NCI-H510A treated with DMSO at 0.1 percent for 48 hours (cell line): ENCODE measurements at regions not wholly inside any gene's neighbourhood (a gene's known extent, or its start where the extent isn't known, plus 50 kb on each side); places are given as distances from the start of the nearest gene placed in this dataset.
A peak's percentile ranks its signal among the peaks of the same experiment; 100 is the strongest.
"Not testable (repeated sequence)": the region's sequence is repeated elsewhere in the genome, so short reads cannot be mapped to it uniquely, and the experiment has no call there.

Experiments
- DNase-seq: peaks from one replicate; lab custom pipeline; 2025; lab: John Stamatoyannopoulos, UW

DNA sequence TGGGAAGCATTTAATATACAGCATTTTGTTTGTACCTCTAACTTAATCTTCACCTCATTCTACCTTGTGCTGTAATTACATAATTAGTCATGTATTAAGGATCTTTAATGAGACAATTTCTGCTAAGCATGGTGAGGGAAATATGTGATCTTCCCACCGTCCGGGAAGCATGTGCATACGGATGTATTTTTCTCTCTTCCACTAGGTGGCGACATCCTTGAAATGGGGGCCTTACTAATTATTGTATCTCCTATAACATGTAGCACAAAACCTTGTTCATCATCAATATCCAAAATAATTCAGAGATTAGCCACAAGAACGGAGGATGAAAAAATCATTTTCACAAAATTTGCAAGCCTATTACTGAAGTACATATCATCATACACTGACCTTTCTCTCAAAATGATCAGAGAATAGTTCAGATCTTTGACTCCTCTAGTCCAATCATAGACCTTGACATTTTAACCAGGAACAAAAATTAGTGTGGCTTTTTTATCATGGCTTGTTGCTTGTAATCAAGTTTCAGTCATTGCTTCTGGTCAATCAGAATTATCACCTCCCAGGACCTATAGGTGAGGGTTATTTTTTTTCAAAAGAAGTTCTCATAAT is 148.9 kb upstream of the GBE1 start:
- DNase-seq, result peak; percentile 3

DNA sequence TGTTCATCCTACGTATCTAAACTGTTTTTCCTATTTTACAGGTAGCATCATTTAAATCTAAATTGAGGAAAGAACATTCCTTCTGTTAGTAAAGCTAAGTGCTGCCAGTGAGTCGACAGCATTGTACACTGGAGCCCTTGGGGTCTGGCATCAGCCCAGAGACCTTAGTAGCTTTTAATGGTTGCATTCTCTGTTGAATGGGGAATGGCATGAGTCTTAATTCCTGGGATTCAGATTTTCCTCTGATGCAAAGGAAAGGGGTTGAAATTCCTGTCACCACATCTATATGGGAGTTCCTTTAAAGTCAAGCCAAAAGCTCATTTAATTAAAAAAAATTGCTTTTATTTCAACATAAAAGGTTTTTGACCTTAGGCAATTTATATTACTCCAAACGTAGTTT is 148.4 kb upstream of the GBE1 start:
- DNase-seq, result no peak

- DNase-seq, result no peak
These were observed 147.1 kb upstream of the GBE1 start for GRCh38 chr3:81908561-81908960.

GRCh38 chr3:81898336-81898735 is 136.9 kb upstream of the GBE1 start:
- DNase-seq, result no peak

DNA sequence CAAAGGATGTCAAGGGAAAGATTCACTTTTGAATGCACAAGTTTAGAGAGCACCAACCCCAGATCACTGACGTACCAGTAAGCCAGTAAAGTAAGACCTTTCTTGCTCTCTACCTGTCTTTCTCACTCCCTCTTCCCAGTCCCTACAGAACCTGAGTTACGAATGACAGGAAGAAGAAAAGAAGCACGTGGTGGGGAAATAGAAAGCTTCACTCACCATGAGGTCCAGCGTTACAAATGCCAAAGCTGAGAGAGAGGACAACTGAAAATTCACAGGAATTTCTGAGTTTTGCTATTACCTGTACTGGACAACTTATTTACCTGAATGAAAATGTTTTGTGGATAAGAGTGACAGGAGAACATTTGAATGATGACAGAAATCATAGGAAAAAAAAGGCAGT is 133.2 kb upstream of the GBE1 start:
- no peak for DNase-seq

DNA sequence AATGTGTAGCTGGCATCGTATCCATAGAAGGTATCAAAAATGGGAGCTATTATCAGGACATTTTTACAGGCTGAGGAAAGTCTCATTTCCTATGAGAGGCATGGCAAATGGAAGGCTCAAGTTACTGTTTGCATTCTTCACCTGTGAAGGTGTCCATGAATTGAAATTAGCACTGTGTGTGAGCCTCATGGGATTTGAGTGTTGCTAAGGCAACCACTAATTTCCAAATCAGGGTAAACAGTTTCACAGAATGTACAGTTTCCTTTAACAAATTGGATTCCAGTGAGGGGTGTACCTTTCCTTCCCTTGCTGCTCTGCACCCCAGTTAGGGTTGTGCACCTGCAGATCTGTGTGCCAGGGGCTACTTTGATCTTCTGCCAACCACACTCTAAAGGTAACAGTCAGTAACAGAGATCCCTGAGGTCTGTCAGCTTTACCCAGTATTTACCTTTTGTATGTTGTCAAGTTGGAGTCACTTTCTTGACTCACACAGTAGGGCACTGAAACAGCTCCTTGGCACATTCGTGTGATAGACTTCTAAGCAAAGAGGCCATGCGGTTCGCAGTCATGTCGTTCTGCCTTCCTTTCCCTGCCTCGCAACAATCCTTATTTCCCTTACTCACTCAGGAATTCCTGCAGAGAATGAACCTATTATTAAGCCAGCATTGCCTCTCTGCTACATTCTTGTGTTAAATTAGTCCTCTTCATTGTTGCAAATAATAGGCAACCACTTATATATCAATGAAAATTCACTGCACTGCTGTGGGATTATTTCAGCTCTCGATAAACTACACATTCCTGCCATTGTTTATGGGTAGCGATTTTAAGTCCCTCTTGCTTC is 129.8 kb upstream of the GBE1 start:
- no peak for DNase-seq

GRCh38 chr3:81888914-81889557 is 127.6 kb upstream of the GBE1 start:
- DNase-seq, result no peak

DNA sequence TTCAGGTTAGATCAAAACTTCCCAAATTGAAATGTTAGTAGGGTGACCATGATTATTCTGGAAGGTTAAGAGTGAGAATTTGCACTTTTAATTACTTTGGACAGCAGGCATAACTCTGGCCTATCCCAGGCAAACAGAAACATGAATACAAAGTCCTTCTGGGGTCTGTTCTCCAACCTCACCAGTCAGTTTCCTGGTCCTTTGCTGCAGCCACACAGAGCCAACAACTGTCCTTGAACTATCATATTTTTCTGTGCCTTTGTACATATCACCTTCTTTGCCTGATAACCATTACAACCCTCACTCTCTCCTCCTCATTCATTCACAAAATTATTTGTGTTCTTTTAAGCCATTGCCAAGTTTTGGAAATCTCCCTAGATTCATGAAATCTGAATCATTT is 126.0 kb upstream of the GBE1 start:
- DNase-seq, result no peak

- DNase-seq, result no peak
These were observed 124.6 kb upstream of the GBE1 start for GRCh38 chr3:81886081-81886480.

DNA sequence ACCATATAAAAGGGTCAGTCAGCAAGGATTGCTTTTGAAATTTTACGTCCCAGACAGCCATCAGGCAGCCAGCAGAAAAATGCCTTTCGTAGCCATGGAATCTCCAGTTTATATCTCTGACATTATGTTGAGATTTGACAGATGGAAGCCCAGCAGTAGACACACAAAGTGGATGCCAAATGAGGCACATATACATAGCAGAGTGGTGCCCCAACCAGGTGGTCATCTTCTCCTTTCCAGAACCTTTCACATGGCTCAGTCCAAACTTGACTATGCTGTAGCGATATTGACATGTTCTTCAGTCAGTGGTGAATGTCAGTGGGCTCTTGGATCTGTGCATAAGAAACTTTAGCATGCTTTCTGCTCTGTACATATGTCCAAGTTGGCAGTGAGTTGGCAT is 123.3 kb upstream of the GBE1 start:
- no peak for DNase-seq

- no peak for DNase-seq
These were observed 115.4 kb upstream of the GBE1 start for GRCh38 chr3:81876826-81877225.

DNA sequence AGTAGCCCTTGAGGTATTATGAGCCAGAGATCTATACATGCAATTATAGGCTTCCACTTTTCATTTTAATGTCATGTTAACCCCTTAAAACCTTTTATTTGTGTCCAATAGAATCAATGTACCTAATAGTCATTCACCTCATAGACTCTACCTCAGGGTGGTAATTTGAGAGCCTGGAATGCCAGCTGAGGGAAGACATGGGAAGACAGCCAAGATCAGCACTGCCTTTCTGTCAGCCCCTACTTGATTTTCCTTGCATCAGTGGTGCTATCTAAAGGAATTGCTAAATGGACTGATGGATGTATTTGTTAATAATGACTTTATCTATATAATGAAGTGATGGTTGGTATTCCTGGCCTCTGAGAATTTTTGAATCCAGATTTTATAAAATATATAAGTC is 113.3 kb upstream of the GBE1 start:
- no peak for DNase-seq

DNA sequence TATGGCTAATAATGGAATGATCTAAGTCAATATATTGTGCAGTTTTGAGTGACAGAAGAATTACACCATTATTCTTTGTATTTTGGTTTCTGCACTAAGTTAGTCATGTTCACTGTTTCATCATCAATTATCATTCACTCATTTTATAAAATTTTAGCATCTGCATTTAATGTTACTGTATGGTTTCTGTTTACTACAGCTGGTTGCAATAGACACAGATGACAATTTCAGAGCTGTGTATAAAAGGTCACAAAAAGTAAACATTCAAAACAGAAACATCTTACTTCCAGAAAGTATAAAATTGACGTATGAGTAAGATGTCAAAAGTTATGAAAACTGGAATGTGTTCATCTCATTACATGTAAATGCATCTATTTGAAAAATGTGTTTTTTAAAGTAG is 111.1 kb upstream of the GBE1 start:
- DNase-seq, result no peak

- no peak for DNase-seq
These were observed 110.1 kb upstream of the GBE1 start for GRCh38 chr3:81871358-81872155.

DNA sequence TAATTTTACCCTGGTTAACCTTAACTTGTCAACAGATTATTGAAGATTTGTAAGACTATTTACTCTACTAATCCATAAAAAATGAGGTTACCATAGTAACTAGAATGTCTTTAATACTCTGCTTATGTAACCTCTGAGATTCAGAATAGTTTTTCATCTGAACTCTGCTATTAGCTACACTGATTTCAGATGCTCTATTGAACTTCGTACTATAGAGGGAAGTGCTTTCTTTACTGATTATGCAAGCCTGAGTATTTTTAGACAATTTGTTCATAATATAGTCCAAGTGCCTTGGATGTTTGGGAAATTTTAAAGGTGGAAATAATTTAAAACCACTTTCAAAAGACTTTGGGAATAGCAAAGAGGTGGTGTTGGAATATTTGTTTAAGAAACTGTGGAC is 107.9 kb upstream of the GBE1 start:
- no peak for DNase-seq

GRCh38 chr3:81868597-81868996 is 107.2 kb upstream of the GBE1 start:
- no peak for DNase-seq

GRCh38 chr3:81867875-81868274 is 106.4 kb upstream of the GBE1 start:
- DNase-seq, result no peak

- DNase-seq, result not testable (repeated sequence)
These were observed 103.7 kb upstream of the GBE1 start for GRCh38 chr3:81865164-81865563.

- DNase-seq, result no peak
These were observed 102.8 kb upstream of the GBE1 start for GRCh38 chr3:81864272-81864671.

DNA sequence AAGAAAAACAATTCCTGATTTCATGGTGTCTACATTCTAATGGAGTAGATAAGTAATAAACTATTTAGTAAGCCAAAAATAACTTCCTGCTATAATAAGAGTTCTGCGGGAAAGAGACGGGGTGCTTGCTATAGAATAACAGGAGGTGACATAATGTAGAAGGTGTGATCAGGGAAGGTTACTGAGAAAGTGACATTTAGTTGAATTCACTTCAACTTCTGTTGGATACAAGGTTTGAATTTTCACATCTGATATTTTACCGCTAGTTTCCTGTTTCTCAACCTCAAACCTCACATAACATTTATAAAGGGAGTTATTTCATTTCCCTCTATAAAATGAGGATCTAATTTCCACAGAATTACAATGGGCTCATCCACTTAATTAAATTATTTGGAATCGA is 102.3 kb upstream of the GBE1 start:
- no peak for DNase-seq

DNA sequence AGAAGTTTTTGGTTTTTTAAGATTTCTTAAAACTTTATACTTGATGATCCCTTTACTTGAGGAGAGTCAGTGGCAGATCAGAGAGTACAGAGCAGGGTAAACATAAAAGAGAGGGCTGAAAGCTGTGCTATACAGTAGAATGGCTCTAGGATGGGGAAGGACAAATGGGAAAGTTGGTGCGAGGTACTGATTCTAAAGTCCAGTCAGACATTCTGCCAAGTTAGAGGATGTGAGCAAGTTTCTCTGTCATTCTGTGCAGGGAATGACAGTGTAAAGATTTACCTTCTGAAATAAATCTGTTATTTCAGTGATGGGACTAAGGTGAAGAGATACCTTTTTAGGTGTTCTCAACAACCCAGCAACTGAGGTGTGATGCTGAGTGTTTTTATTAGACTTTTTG is 100.1 kb upstream of the GBE1 start:
- no peak for DNase-seq

DNA sequence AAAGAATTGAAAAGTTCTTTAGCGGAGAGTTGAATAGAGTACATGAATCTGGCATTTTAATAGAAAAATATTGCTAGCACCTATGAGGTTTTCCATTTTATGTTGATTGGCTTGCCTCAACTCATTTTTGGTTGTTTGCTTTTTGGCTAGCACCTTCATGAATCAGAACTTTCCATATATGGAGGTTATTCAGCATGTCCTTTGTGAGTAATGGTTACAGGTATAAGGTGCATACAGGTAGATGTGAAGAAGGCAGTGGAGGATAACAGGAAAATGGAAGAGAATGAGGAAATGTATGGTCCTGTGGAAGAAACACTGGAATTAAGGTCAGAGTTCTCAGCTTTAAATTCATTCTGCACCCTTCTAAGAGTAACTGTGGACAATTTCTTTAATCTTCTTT is 98.1 kb upstream of the GBE1 start:
- no peak for DNase-seq

DNA sequence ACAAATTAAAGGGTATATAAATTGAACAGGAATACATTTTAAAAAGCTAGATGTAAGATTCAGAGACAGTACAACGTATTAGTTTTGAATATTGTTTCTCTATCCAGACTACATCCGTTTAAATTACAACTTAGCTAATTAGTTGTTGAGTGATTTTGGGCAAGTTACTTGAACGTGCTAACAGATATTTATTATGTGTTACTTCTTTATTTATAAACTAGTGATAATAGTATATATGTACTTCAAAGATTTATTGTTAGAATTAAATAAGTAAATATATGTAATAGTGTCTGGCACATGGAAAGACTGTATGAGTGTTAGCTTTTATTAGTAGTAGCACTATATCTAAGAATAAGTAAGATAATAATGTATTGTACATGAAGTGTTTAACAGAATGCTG is 92.0 kb upstream of the GBE1 start:
- no peak for DNase-seq
